ENCODE measurements at regions not wholly inside any gene's neighbourhood (a gene's known extent, or its start where the extent isn't known, plus 50 kb on each side); places are given as distances from the start of the nearest gene placed in this dataset.
"Not testable (repeated sequence)": the region's sequence is repeated elsewhere in the genome, so short reads cannot be mapped to it uniquely, and the experiment has no call there.

DNA sequence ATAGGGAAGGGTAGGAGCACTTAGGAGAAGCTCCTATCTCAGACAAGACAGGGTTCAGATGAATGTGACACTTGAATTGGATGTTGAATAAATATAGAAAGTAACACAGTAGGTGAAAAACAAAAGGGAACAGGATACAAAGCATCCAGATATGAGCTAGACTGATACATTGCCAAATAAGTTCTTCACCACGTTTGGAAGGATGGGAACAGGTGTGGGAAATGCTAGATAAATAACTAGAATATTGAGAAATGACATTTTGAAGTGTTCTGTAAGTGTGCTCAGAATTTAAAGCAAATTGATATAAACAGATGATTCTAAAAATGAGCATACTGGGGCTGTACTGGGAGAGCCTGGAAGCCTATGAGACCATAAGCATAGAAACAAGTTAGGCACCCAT is 340.1 kb upstream of the PRR16 start:
- H3K9ac ChIP-seq (ENCODE audit: low read length in 3 of 3): no peak overlapping the region
- no peaks in the 10 kb centered on the region for H3K27me3 ChIP-seq (ENCODE audit: control insufficient read depth, insufficient read depth, low read length)
- no peak overlapping the region for H3K4me3 ChIP-seq (ENCODE audit: low read length in 3 of 3)
- no peaks in the 10 kb centered on the region for H3K4me1 ChIP-seq (ENCODE audit: control insufficient read depth in 2 of 3, insufficient read depth in 2 of 3, low read depth in 1 of 3, low read length in 3 of 3)
- no peaks in the 10 kb centered on the region for H3K9me3 ChIP-seq (ENCODE audit: control insufficient read depth in 2 of 3, insufficient read depth in 1 of 3, low read length in 3 of 3)
- FAIRE-seq (no peak), DNase-seq (no peak)
- intact Hi-C loops (cut with DNase I): no loop called here
- H3K27ac ChIP-seq (ENCODE audit: low read depth in 2 of 2, low read length in 2 of 2): no peak overlapping the region
- TF ChIP-seq, protein P1, sequence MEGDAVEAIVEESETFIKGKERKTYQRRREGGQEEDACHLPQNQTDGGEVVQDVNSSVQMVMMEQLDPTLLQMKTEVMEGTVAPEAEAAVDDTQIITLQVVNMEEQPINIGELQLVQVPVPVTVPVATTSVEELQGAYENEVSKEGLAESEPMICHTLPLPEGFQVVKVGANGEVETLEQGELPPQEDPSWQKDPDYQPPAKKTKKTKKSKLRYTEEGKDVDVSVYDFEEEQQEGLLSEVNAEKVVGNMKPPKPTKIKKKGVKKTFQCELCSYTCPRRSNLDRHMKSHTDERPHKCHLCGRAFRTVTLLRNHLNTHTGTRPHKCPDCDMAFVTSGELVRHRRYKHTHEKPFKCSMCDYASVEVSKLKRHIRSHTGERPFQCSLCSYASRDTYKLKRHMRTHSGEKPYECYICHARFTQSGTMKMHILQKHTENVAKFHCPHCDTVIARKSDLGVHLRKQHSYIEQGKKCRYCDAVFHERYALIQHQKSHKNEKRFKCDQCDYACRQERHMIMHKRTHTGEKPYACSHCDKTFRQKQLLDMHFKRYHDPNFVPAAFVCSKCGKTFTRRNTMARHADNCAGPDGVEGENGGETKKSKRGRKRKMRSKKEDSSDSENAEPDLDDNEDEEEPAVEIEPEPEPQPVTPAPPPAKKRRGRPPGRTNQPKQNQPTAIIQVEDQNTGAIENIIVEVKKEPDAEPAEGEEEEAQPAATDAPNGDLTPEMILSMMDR (IDR thresholded peaks at IDR 0.05; ENCODE audit: borderline replicate concordance, extremely low read depth, insufficient read depth): no peak
- H3K36me3 ChIP-seq (ENCODE audit: control insufficient read depth in 2 of 3, insufficient read depth in 3 of 3, low read length in 3 of 3): no peaks in the 10 kb centered on the region

DNA sequence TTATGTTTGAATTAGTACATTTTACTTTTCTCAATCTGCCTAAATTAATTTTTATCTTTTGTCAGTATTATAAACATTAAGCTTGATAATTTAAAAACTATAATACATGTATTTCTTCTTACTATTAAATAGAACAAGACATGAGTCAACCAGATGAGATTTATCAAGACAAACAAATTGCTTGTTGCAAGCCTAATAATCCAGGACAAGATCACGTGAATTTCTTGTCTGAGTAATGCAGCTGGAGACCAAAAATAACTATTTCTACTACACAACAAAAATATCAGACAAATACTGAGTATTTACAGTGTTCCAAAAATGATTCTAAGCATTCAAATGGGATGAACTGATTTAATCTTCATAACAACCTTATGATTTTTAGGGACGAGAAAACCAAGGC is 339.1 kb upstream of the PRR16 start:
- no peaks in the 10 kb centered on the region for H3K4me1 ChIP-seq (ENCODE audit: control insufficient read depth in 2 of 3, insufficient read depth in 2 of 3, low read depth in 1 of 3, low read length in 3 of 3)
- DNase-seq: peak in 1 of 5 donors; percentile 7
- H3K27ac ChIP-seq (ENCODE audit: low read depth in 2 of 2, low read length in 2 of 2): no peak overlapping the region
- H3K27me3 ChIP-seq (ENCODE audit: control insufficient read depth, insufficient read depth, low read length): no peaks in the 10 kb centered on the region
- no peak for FAIRE-seq
- H3K9me3 ChIP-seq (ENCODE audit: control insufficient read depth in 2 of 3, insufficient read depth in 1 of 3, low read length in 3 of 3): no peaks in the 10 kb centered on the region
- H3K36me3 ChIP-seq (ENCODE audit: control insufficient read depth in 2 of 3, insufficient read depth in 3 of 3, low read length in 3 of 3): no peaks in the 10 kb centered on the region
- intact Hi-C loops (cut with DNase I): no loop called here
- no peak overlapping the region for H3K9ac ChIP-seq (ENCODE audit: low read length in 3 of 3)
- TF ChIP-seq, protein P1 (IDR thresholded peaks at IDR 0.05; ENCODE audit: borderline replicate concordance, extremely low read depth, insufficient read depth): no peak
- no peak overlapping the region for H3K4me3 ChIP-seq (ENCODE audit: low read length in 3 of 3)

DNA sequence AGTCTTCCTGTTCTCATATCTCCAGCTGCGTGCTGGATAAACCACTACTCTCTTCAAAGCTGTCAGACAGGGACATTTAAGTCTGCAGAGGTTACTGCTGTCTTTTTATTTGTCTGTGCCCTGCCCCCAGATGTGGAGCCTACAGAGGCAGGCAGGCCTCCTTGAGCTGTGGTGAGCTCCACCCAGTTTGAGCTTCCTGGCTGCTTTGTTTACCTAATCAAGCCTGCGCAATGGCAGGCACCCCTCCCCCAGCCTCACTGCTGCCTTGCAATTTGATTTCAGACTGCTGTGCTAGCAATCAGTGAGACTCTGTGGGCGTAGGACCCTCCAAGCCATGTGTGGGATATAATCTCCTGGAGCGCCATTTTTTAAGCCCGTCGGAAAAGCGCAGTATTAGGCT is 331.8 kb upstream of the PRR16 start:
- H3K36me3 ChIP-seq (ENCODE audit: control insufficient read depth in 2 of 3, insufficient read depth in 3 of 3, low read length in 3 of 3); intact Hi-C loops (cut with DNase I); H3K27ac ChIP-seq (ENCODE audit: low read depth in 2 of 2, low read length in 2 of 2); H3K9me3 ChIP-seq (ENCODE audit: control insufficient read depth in 2 of 3, insufficient read depth in 1 of 3, low read length in 3 of 3); H3K4me1 ChIP-seq (ENCODE audit: control insufficient read depth in 2 of 3, insufficient read depth in 2 of 3, low read depth in 1 of 3, low read length in 3 of 3); FAIRE-seq; H3K27me3 ChIP-seq (ENCODE audit: control insufficient read depth, insufficient read depth, low read length); H3K4me3 ChIP-seq (ENCODE audit: low read length in 3 of 3); H3K9ac ChIP-seq (ENCODE audit: low read length in 3 of 3): not testable (repeated sequence)
- DNase-seq: peak in 1 of 5 donors; percentile 39

DNA sequence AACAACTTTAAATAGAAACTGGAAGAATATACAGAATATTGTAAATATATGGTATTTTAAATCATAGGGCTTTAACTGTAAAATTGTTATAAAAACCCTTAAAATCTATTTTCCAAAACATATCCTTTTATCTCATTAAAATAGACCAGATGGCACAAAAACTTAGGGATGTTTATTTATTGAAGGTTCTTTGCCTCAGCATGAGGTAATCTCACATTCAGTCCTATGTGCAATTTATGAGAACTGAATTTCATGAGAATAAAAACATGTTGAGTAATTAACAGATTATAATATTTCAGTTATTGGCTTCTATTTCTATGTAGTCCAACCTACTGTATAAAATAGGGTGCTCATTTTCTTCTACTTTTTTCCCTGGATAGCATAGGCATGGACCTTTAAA is 329.2 kb upstream of the PRR16 start:
- Histone ChIP-seq H3K36me3 (ENCODE audit: control insufficient read depth in 2 of 3, insufficient read depth in 3 of 3, low read length in 3 of 3) (no peaks in the 10 kb centered on the region), H3K27me3 (ENCODE audit: control insufficient read depth, insufficient read depth, low read length) (no peaks in the 10 kb centered on the region), H3K9me3 (ENCODE audit: control insufficient read depth in 2 of 3, insufficient read depth in 1 of 3, low read length in 3 of 3) (no peaks in the 10 kb centered on the region), H3K4me3 (ENCODE audit: low read length in 3 of 3) (no peak overlapping the region), H3K4me1 (ENCODE audit: control insufficient read depth in 2 of 3, insufficient read depth in 2 of 3, low read depth in 1 of 3, low read length in 3 of 3) (no peaks in the 10 kb centered on the region), H3K27ac (ENCODE audit: low read depth in 2 of 2, low read length in 2 of 2) (no peak overlapping the region), H3K9ac (ENCODE audit: low read length in 3 of 3) (no peak overlapping the region)
- FAIRE-seq (no peak), DNase-seq (no peak)
- intact Hi-C loops (cut with DNase I): no loop called here
- TF ChIP-seq, protein P1 (IDR thresholded peaks at IDR 0.05; ENCODE audit: borderline replicate concordance, extremely low read depth, insufficient read depth): no peak
